Tibial nerve (tissue), 4 donors: ENCODE measurements at regions not wholly inside any gene's neighbourhood (a gene's known extent, or its start where the extent isn't known, plus 50 kb on each side); places are given as distances from the start of the nearest gene placed in this dataset.
"Not testable (repeated sequence)": the region's sequence is repeated elsewhere in the genome, so short reads cannot be mapped to it uniquely, and the experiment has no call there.

ENCODE experiments used
- DNase-seq, 2 donors: peaks; one replicate each; pipeline ENCODE4 v3.0.0-alpha.2; 2019; ENCODE audit warnings: low spot score in 2 of 2
- H3K27ac ChIP-seq, 4 donors: fragments of 200-600 bp; sonication (generic) in 3 of 4; one replicate each; pipeline ENCODE4 v1.5.1; 2017 to 2019; ENCODE audit warnings: mild to moderate bottlenecking in 1 of 4
- H3K27me3 ChIP-seq, 2 donors: fragments of 200-600 bp; sonication (generic) in 1 of 2; one replicate each; pipeline versions ENCODE4 v1.5.1 to v1.6.0; 2017 to 2019
- H3K36me3 ChIP-seq, 3 donors: fragments of 200-600 bp; sonication (generic); one replicate each; pipeline ENCODE4 v1.5.1; 2018 to 2019
- H3K4me1 ChIP-seq, 4 donors: fragments of 200-600 bp; sonication (generic) in 3 of 4; one replicate each; pipeline ENCODE4 v1.5.1; 2017 to 2019
- H3K4me3 ChIP-seq, 4 donors: fragments of 200-600 bp; sonication (generic) in 3 of 4; one replicate each; pipeline ENCODE4 v1.5.1; 2017 to 2019; ENCODE audit warnings: mild to moderate bottlenecking in 1 of 4, moderate library complexity in 1 of 4
- H3K9me3 ChIP-seq, 4 donors: fragments of 200-600 bp; sonication (generic) in 3 of 4; one replicate each; pipeline ENCODE4 v1.5.1; 2017 to 2019
- CTCF ChIP-seq, 5 experiments: fragments of 200-600 bp in 3 of 5; fragments of 450-650 bp in 2 of 5; sonication (generic) in 3 of 5; IDR thresholded peaks; one replicate each; pipeline ENCODE4 v1.5.1; 2016 to 2019; ENCODE audit warnings: antibody characterized with exemption in 5 of 5, mild to moderate bottlenecking in 3 of 5, moderate library complexity in 2 of 5
- EP300 ChIP-seq, 2 donors: sonication (generic); formaldehyde crosslinking; IDR thresholded peaks; one replicate each; pipeline ENCODE4 v1.6.1; 2017; ENCODE audit warnings: antibody characterized with exemption in 2 of 2, mild to moderate bottlenecking in 1 of 2
- POLR2A ChIP-seq, 2 donors: fragments of 450-650 bp; IDR thresholded peaks; one replicate each; pipeline ENCODE4 v1.6.1; 2017; ENCODE audit warnings: antibody characterized with exemption in 2 of 2, mild to moderate bottlenecking in 2 of 2, moderate library complexity in 2 of 2
- WGBS, 2 donors: methylation state at CpG; one replicate each; pipeline ENCODE4 v1.1.5; 2018; 5-methylcytosine and 5-hydroxymethylcytosine counted together

- WGBS, 2 donors = 69 to 77% methylated on average over 4 of the region's 4 CpGs
- H3K27ac ChIP-seq = no peak overlapping the region
- no peak for DNase-seq
- H3K36me3 ChIP-seq = no peaks in the 10 kb centered on the region
- H3K4me3 ChIP-seq = no peak overlapping the region
- H3K27me3 ChIP-seq = no peaks in the 10 kb centered on the region
- H3K4me1 ChIP-seq = no peaks in the 10 kb centered on the region
- TF ChIP-seq CTCF (IDR thresholded peaks at IDR 0.05) = no peak
- no peak for TF ChIP-seq POLR2A (IDR thresholded peaks at IDR 0.05)
- TF ChIP-seq EP300 (IDR thresholded peaks at IDR 0.05) = no peak
- no peaks in the 10 kb centered on the region for H3K9me3 ChIP-seq
Measured at GRCh38 chr17:16888413-16889087, 83.4 kb downstream of the TNFRSF13B start.

- no peak overlapping the region for H3K27ac ChIP-seq
- TF ChIP-seq POLR2A (IDR thresholded peaks at IDR 0.05) = no peak
- no peak for TF ChIP-seq EP300 (IDR thresholded peaks at IDR 0.05)
- TF ChIP-seq CTCF (IDR thresholded peaks at IDR 0.05) = no peak
Measured at GRCh38 chr17:16887523-16888095, 84.3 kb downstream of the TNFRSF13B start.

GRCh38 chr17:16886655-16887322 is 85.1 kb downstream of the TNFRSF13B start:
- Histone ChIP-seq H3K27me3 (no peaks in the 10 kb centered on the region), H3K27ac (no peak overlapping the region), H3K4me3 (no peak overlapping the region), H3K9me3 (no peaks in the 10 kb centered on the region), H3K36me3 (no peaks in the 10 kb centered on the region), H3K4me1 (no peaks in the 10 kb centered on the region)
- WGBS, 2 donors = 41 to 71% methylated on average over 4 of the region's 4 CpGs
- DNase-seq = no peak
- no peak for TF ChIP-seq POLR2A (IDR thresholded peaks at IDR 0.05)
- TF ChIP-seq EP300 (IDR thresholded peaks at IDR 0.05) = no peak
- no peak for TF ChIP-seq CTCF (IDR thresholded peaks at IDR 0.05)

More at GRCh38 chr17:16887523-16888095, 84.3 kb downstream of the TNFRSF13B start:
- DNase-seq = no peak
- Histone ChIP-seq H3K9me3 (no peaks in the 10 kb centered on the region), H3K27me3 (no peaks in the 10 kb centered on the region), H3K36me3 (no peaks in the 10 kb centered on the region), H3K4me3 (no peak overlapping the region), H3K4me1 (no peaks in the 10 kb centered on the region)
- WGBS, 2 donors = 83 to 89% methylated on average over 4 of the region's 4 CpGs

- not testable (repeated sequence) for H3K4me1 ChIP-seq, H3K27ac ChIP-seq, H3K27me3 ChIP-seq, DNase-seq, H3K36me3 ChIP-seq, H3K9me3 ChIP-seq, H3K4me3 ChIP-seq
- 81 to 93% methylated on average over 4 to 5 of the region's 6 CpGs for WGBS, 2 donors
Measured at GRCh38 chr17:16885204-16885603, 86.7 kb downstream of the TNFRSF13B start.

- H3K4me1 ChIP-seq, H3K27ac ChIP-seq, H3K4me3 ChIP-seq, H3K36me3 ChIP-seq, H3K9me3 ChIP-seq, H3K27me3 ChIP-seq, DNase-seq: not testable (repeated sequence)
- 86 to 90% methylated on average over 7 of the region's 7 CpGs for WGBS, 2 donors
Measured at GRCh38 chr17:16882926-16883265, 89.0 kb downstream of the TNFRSF13B start.

- H3K9me3 ChIP-seq = peaks cover 0 to 6% (median 0%) of the 10 kb centered on the region in 4 donors
- TF ChIP-seq CTCF (IDR thresholded peaks at IDR 0.05) (no peak), POLR2A (IDR thresholded peaks at IDR 0.05) (no peak)
- H3K4me3 ChIP-seq = no peak overlapping the region
- H3K4me1 ChIP-seq = no peaks in the 10 kb centered on the region
- H3K36me3 ChIP-seq = no peaks in the 10 kb centered on the region
- no peak overlapping the region for H3K27ac ChIP-seq
- no peaks in the 10 kb centered on the region for H3K27me3 ChIP-seq
- no peak for DNase-seq
- WGBS, 2 donors = 87 to 90% methylated on average over 8 to 11 of the region's 11 CpGs
Measured at GRCh38 chr17:16882243-16882925, 89.5 kb downstream of the TNFRSF13B start.
